AG04449 (cell line): ENCODE measurements at regions not wholly inside any gene's neighbourhood (a gene's known extent, or its start where the extent isn't known, plus 50 kb on each side); places are given as distances from the start of the nearest gene placed in this dataset.

Experiments
- CTCF ChIA-PET: fragments of 350-600 bp; formaldehyde crosslinking; extraction: SDS; loops from one replicate; lab custom pipeline; 2021; ENCODE audit warnings: antibody characterized with exemption; lab: Yijun Ruan, JAX
- POLR2A ChIA-PET: fragments of 400-600, 350-600 bp; formaldehyde crosslinking; extraction: SDS; loops from one replicate; lab custom pipeline; 2020; ENCODE audit warnings: antibody characterized with exemption, inconsistent platforms; lab: Yijun Ruan, JAX
- DNase-seq: peaks from one replicate; pipeline ENCODE4 v3.0.0-alpha.2; 2010; ENCODE audit warnings: low read depth, low spot score
- H3K4me3 ChIP-seq: 2 replicates; pipeline ENCODE4 v1.5.1; 2011; ENCODE audit warnings: low read depth, mild to moderate bottlenecking, control low read depth, low read length
- TF ChIP-seq, protein P1 (sequence below): IDR thresholded peaks from one replicate; pipeline ENCODE4 v1.5.1; 2011; ENCODE audit warnings: mild to moderate bottlenecking, moderate library complexity, low read length, control low read depth, inconsistent platforms; ENCODE audit not compliant: insufficient read depth; ENCODE audit errors: missing control alignments

DNA sequence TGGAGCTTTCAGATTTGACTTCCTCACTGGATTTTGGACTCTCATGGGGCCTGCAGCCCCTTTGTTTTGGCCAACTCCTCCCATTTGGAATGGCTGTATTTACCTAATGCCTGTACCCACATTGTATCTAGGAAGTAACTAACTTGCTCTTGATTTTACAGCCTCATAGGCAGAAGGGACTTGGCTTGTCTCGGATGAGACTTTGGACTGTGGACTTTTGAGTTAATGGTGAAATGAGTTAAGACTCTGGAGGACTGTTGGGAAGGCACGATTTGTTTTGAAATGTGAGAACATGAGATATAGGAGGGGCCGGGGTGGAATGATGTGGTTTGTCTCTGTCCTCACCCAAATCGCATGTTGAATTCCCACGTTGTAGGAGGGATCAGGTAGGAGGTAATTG is 233.4 kb upstream of the GALNT5 start:
- no peak for DNase-seq
- no peak overlapping the region for H3K4me3 ChIP-seq
- ChIA-PET POLR2A (no interaction called here), CTCF (no interaction called here)
- TF ChIP-seq, protein P1, sequence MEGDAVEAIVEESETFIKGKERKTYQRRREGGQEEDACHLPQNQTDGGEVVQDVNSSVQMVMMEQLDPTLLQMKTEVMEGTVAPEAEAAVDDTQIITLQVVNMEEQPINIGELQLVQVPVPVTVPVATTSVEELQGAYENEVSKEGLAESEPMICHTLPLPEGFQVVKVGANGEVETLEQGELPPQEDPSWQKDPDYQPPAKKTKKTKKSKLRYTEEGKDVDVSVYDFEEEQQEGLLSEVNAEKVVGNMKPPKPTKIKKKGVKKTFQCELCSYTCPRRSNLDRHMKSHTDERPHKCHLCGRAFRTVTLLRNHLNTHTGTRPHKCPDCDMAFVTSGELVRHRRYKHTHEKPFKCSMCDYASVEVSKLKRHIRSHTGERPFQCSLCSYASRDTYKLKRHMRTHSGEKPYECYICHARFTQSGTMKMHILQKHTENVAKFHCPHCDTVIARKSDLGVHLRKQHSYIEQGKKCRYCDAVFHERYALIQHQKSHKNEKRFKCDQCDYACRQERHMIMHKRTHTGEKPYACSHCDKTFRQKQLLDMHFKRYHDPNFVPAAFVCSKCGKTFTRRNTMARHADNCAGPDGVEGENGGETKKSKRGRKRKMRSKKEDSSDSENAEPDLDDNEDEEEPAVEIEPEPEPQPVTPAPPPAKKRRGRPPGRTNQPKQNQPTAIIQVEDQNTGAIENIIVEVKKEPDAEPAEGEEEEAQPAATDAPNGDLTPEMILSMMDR = no peak

DNA sequence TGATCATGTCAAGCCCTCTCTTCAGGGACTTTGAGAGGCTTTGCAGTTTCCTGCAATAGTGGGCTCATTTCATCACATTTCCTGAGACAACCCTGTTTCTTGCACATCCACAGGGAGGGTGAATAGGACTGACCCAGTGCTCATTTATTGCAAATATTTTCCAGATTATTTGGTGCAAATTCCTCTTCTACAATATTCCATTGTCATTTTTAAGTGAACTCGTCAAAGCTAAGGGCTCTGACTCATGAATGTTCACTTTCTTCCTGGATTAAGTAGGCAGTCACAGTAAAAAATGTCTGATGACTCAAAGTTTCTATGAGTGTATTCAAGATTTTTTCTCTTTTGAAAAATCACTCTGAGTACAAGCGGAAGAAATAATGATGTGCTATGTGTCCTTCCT is 225.5 kb upstream of the GALNT5 start:
- ChIA-PET CTCF (no interaction called here), POLR2A (no interaction called here)
- peak; percentile 59 for DNase-seq
- TF ChIP-seq, protein P1 = no peak
- no peak overlapping the region for H3K4me3 ChIP-seq

DNA sequence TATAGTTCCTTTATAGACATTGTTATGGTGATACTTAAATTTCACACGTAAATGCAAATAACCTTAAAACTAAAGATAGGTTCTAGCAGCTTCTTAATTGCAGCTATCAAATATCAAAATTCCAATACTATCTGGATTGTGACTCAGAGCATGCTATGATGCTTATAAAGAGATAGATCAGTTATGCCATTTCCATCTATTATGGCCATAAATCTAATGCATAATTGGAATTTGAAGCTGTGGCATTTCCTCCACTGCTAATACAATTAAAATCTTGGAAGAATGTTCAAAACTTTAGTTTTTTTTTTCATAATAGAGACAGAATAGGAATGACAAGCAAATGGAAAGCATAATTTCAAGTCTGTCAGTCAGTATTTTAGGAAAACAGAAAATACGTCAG is 220.8 kb upstream of the GALNT5 start:
- POLR2A ChIA-PET = no interaction called here
- no peak overlapping the region for H3K4me3 ChIP-seq
- CTCF ChIA-PET = no interaction called here
- TF ChIP-seq, protein P1 = no peak
- no peak for DNase-seq

DNA sequence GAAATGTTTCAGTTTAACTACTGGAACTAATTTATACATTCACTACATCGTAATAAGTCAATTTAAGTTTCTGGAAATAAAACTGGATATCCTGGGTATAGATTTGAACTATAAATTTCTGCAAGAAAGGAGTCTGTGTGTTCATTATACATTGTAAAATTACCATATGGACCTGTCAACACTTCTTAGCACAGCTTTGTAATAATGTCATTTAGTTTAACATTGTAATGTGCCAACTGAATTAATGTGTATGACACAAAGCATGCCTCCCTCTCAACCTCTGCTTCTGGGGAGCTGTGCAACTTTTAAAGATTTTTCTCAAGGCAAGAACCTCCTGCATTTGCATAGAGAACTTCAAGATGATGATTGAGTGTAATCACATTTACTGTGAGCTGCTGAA is 213.7 kb upstream of the GALNT5 start:
- ChIA-PET CTCF (interaction anchor here (1.2 to 1.7 kb wide), 2 partner anchors 11 to 13 kb away, joined by 3 read pairs; no protein-coding TSS in a partner anchor), POLR2A (no interaction called here)
- DNase-seq = no peak
- TF ChIP-seq, protein P1 = no peak
- no peak overlapping the region for H3K4me3 ChIP-seq

DNA sequence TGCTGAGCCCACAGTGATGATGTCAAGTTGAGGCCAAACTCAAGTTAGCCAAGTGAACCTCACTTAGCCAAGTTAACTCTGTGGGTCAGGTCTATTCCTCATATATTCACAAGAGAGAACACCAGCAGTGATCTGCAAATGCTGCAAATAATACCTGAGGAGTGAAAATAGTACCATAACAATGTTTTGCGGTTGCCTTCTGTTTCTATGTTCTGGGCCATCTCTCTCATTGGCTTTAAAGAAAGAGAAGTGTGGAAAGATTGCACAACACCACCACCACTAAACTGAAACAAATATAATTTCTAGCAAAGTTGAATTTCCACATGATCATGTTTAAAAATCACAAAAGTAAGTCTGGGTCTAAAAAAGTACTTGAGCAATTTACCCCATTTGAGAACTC is 211.1 kb upstream of the GALNT5 start:
- H3K4me3 ChIP-seq = no peak overlapping the region
- TF ChIP-seq, protein P1 = no peak
- DNase-seq = no peak
- ChIA-PET POLR2A (no interaction called here), CTCF (no interaction called here)

DNA sequence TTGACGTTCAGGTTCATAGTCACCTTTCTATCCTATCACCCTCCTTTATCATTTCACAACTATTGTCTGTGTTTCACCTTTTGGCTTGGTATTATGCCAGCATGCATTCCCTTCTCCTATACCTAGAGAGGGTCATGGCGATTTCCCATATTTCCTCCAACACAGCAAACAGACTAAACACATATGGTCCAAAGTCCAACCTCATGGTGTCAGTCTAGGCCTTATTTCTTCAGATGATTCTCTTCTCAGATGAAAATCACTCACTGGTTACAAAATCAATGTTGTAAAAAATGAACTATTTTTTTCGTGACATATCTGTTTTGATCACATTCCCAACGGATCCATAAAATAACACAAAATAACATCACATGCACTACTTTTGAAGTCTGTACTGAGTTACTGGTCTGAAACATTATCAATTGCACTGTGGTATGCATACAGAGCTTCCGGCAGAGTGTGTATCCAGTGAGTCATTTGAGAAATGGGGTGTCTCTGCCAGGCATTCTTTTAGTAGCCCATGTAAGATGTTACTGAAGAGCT is 204.8 kb upstream of the GALNT5 start:
- DNase-seq = peak; percentile 53
- H3K4me3 ChIP-seq = no peak overlapping the region
- CTCF ChIA-PET = interaction anchor here (1.2 to 2.5 kb wide), 3 partner anchors 11 to 718 kb away, joined by 4 to 12 read pairs (median 6); no protein-coding TSS in a partner anchor
- TF ChIP-seq, protein P1 = no peak
- POLR2A ChIA-PET = no interaction called here
